H9 (cell line): ENCODE measurements at regions not wholly inside any gene's neighbourhood (a gene's known extent, or its start where the extent isn't known, plus 50 kb on each side); places are given as distances from the start of the nearest gene placed in this dataset.

Experiments used
- DNase-seq: peaks from one replicate; pipeline ENCODE4 v3.0.0-alpha.2; 2017
- H2AFZ ChIP-seq: one replicate; pipeline ENCODE4 v1.6.1; 2013; ENCODE audit warnings: mild to moderate bottlenecking, low read length, control low read depth, moderate library complexity
- H2AK5ac ChIP-seq: 2 replicates; pipeline ENCODE4 v1.6.1; 2013; ENCODE audit warnings: low read length, control low read depth, mixed read lengths; ENCODE audit not compliant: insufficient read length
- H2BK120ac ChIP-seq: one replicate; pipeline ENCODE4 v1.6.1; 2013; ENCODE audit warnings: low read depth, mild to moderate bottlenecking, low read length, control low read depth, inconsistent platforms; ENCODE audit not compliant: poor library complexity, severe bottlenecking
- H2BK12ac ChIP-seq: 2 replicates; pipeline ENCODE4 v1.6.1; 2013; ENCODE audit warnings: low read length, control low read depth, mixed read lengths, low read depth; ENCODE audit not compliant: insufficient read length
- H2BK15ac ChIP-seq: 2 replicates; pipeline ENCODE4 v1.6.1; 2013; ENCODE audit warnings: low read depth, low read length, control low read depth
- H2BK20ac ChIP-seq: one replicate; pipeline ENCODE4 v1.6.1; 2013; ENCODE audit warnings: low read depth, mild to moderate bottlenecking, low read length, control low read depth, inconsistent platforms; ENCODE audit not compliant: poor library complexity, severe bottlenecking
- H2BK5ac ChIP-seq: 2 replicates; pipeline ENCODE4 v1.6.1; 2013; ENCODE audit warnings: low read length, control low read depth, mixed read lengths; ENCODE audit not compliant: insufficient read length
- H3K14ac ChIP-seq: 2 replicates; pipeline ENCODE4 v1.6.1; 2013; ENCODE audit warnings: low read length, control low read depth; ENCODE audit not compliant: insufficient read depth
- H3K18ac ChIP-seq: 2 replicates; pipeline ENCODE4 v1.6.1; 2013; ENCODE audit warnings: low read depth, mild to moderate bottlenecking, mixed read lengths, low read length, control low read depth; ENCODE audit not compliant: insufficient read length
- H3K23ac ChIP-seq: 2 replicates; pipeline ENCODE4 v1.6.1; 2013; ENCODE audit warnings: low read length, control low read depth, mixed read lengths, low read depth; ENCODE audit not compliant: insufficient read length
- H3K23me2 ChIP-seq: 2 replicates; pipeline ENCODE4 v1.6.1; 2013; ENCODE audit warnings: low read depth, mild to moderate bottlenecking, mixed read lengths, low read length, control low read depth; ENCODE audit not compliant: insufficient read length, poor library complexity, severe bottlenecking
- H3K27ac ChIP-seq: 2 replicates; pipeline ENCODE4 v1.5.1; 2013; ENCODE audit warnings: low read length, control low read depth, mixed read lengths, low read depth; ENCODE audit not compliant: insufficient read length
- H3K27me3 ChIP-seq: 2 replicates; pipeline ENCODE4 v1.6.1; 2013; ENCODE audit warnings: low read length, control low read depth, inconsistent platforms; ENCODE audit not compliant: insufficient read depth
- H3K4ac ChIP-seq: 2 replicates; pipeline ENCODE4 v1.6.1; 2013; ENCODE audit warnings: low read depth, mild to moderate bottlenecking, control low read depth, inconsistent platforms, low read length, moderate library complexity
- H3K4me1 ChIP-seq: 2 replicates; pipeline ENCODE4 v1.6.1; 2013; ENCODE audit warnings: low read length, control low read depth, inconsistent platforms; ENCODE audit not compliant: insufficient read depth
- H3K4me2 ChIP-seq: 2 replicates; pipeline ENCODE4 v1.6.1; 2013; ENCODE audit warnings: low read length, control low read depth, mixed read lengths; ENCODE audit not compliant: insufficient read length, insufficient read depth
- H3K56ac ChIP-seq: 2 replicates; pipeline ENCODE4 v1.6.1; 2013; ENCODE audit warnings: low read depth, mild to moderate bottlenecking, mixed read lengths, low read length, control low read depth; ENCODE audit not compliant: insufficient read length
- H3K79me1 ChIP-seq: 2 replicates; pipeline ENCODE4 v1.6.1; 2013; ENCODE audit warnings: low read depth, mild to moderate bottlenecking, moderate library complexity, low read length, control low read depth, inconsistent platforms; ENCODE audit not compliant: insufficient read depth, poor library complexity, severe bottlenecking
- H3K79me2 ChIP-seq: 2 replicates; pipeline ENCODE4 v1.6.1; 2013; ENCODE audit warnings: low read length, control low read depth, inconsistent platforms; ENCODE audit not compliant: insufficient read depth
- H3K9ac ChIP-seq: 2 replicates; pipeline ENCODE4 v1.6.1; 2013; ENCODE audit warnings: low read length, control low read depth, mixed read lengths; ENCODE audit not compliant: insufficient read length; ENCODE audit errors: extremely low read depth
- H3K9me3 ChIP-seq: one replicate; pipeline ENCODE4 v1.6.1; 2013; ENCODE audit warnings: low read depth, low read length, inconsistent platforms; ENCODE audit not compliant: control insufficient read depth
- H3T11ph ChIP-seq: one replicate; pipeline ENCODE4 v1.6.1; 2013; ENCODE audit warnings: mild to moderate bottlenecking, low read length, control low read depth, inconsistent platforms
- H4K20me1 ChIP-seq: one replicate; pipeline ENCODE4 v1.6.1; 2013; ENCODE audit not compliant: control insufficient read depth, insufficient read length, insufficient read depth
- H4K5ac ChIP-seq: 2 replicates; pipeline ENCODE4 v1.6.1; 2013; ENCODE audit warnings: low read depth, mild to moderate bottlenecking, mixed read lengths, low read length, control low read depth; ENCODE audit not compliant: insufficient read length
- H4K8ac ChIP-seq: replicated peaks from 2 replicates; pipeline ENCODE4 v1.6.1; 2013; ENCODE audit warnings: low read length, control low read depth, mixed read lengths, low read depth; ENCODE audit not compliant: insufficient read length
- H4K91ac ChIP-seq: 2 replicates; pipeline ENCODE4 v1.6.1; 2013; ENCODE audit warnings: low read depth, mild to moderate bottlenecking, moderate library complexity, mixed read lengths, low read length, control low read depth; ENCODE audit not compliant: insufficient read length
- H3K27ac Mint-ChIP-seq, 3 experiments: 2 replicates in 2 of 3; 3 replicates in 1 of 3; pipeline ENCODE4 v1.8.0; 2020 to 2021; ENCODE audit warnings: mixed read lengths in 3 of 3, mild to moderate bottlenecking in 1 of 3, moderate library complexity in 1 of 3
- H3K27me3 Mint-ChIP-seq: 2 replicates; pipeline ENCODE4 v1.8.0; 2021; ENCODE audit warnings: low read depth, mild to moderate bottlenecking, moderate library complexity, mixed read lengths
- H3K36me3 Mint-ChIP-seq, 3 experiments: 2 replicates in 2 of 3; 3 replicates in 1 of 3; pipeline ENCODE4 v1.8.0; 2020 to 2021; ENCODE audit warnings: low read depth in 3 of 3, mixed read lengths in 3 of 3; ENCODE audit not compliant: insufficient read depth in 1 of 3
- H3K4me1 Mint-ChIP-seq, 2 experiments: 2 replicates each; pipeline ENCODE4 v1.8.0; 2020; ENCODE audit warnings: mixed read lengths in 2 of 2
- H3K4me3 Mint-ChIP-seq, 2 experiments: 2 replicates in 1 of 2; 3 replicates in 1 of 2; pipeline ENCODE4 v1.8.0; 2020 to 2021; ENCODE audit warnings: mild to moderate bottlenecking in 2 of 2, mixed read lengths in 2 of 2, moderate library complexity in 1 of 2
- H3K9me3 Mint-ChIP-seq, 2 experiments: 2 replicates in 1 of 2; 3 replicates in 1 of 2; pipeline ENCODE4 v1.8.0; 2020; ENCODE audit warnings: mild to moderate bottlenecking in 2 of 2, mixed read lengths in 2 of 2, moderate library complexity in 1 of 2
- CTCF ChIP-seq: fragments of 200-600 bp; sonication (generic); conservative IDR thresholded peaks from 3 replicates; pipeline ENCODE4 v1.8.0; 2021; ENCODE audit warnings: antibody characterized with exemption, mild to moderate bottlenecking
- WGBS: extraction: QIAGEN DNeasy Blood & Tissue Kit; methylation state at CpG from one replicate; pipeline ENCODE4 v1.1.7; 2013; ENCODE audit warnings: missing lambda C conversion rate, low lambda C conversion rate, mixed read lengths; ENCODE audit not compliant: insufficient read length; ENCODE audit errors: extremely low coverage; 5-methylcytosine and 5-hydroxymethylcytosine counted together

- Histone ChIP-seq H4K20me1 (no peaks in the 10 kb centered on the region), H3K27me3 (no peaks in the 10 kb centered on the region), H3K18ac (no peak overlapping the region), H3T11ph (no peak overlapping the region), H2BK120ac (no peak overlapping the region), H3K9ac (no peak overlapping the region), H2AFZ (no peak overlapping the region), H3K23ac (no peak overlapping the region), H3K4me1 (no peaks in the 10 kb centered on the region), H4K91ac (no peak overlapping the region), H3K4me2 (no peak overlapping the region), H2BK20ac (no peak overlapping the region), H3K27ac (no peak overlapping the region), H3K23me2 (no peaks in the 10 kb centered on the region), H3K14ac (no peak overlapping the region), H3K4ac (no peak overlapping the region), H2AK5ac (no peak overlapping the region), H4K8ac (no peak overlapping the region), H2BK12ac (no peak overlapping the region), H2BK5ac (no peak overlapping the region), H4K5ac (no peak overlapping the region), H3K9me3 (no peaks in the 10 kb centered on the region), H3K79me2 (no peaks in the 10 kb centered on the region), H3K56ac (no peak overlapping the region), H3K79me1 (no peaks in the 10 kb centered on the region), H2BK15ac (no peak overlapping the region)
- Mint-ChIP-seq H3K4me3 (no peak overlapping the region), H3K36me3 (no peaks in the 10 kb centered on the region), H3K27ac (no peak overlapping the region), H3K9me3 (peaks cover 0 to 1% of the 10 kb centered on the region in 2 experiments; a peak in 1 of 5 replicates), H3K27me3 (no peaks in the 10 kb centered on the region), H3K4me1 (peaks cover 6 to 8% of the 10 kb centered on the region in 2 experiments)
- no peak for DNase-seq
- WGBS = no CpG with 5 or more reads among the region's 1 CpG
- no peak for TF ChIP-seq CTCF
Observed at GRCh38 chr5:147145328-147145727, 89.5 kb upstream of the STK32A start.
